ENCODE measurements at regions not wholly inside any gene's neighbourhood (a gene's known extent, or its start where the extent isn't known, plus 50 kb on each side); places are given as distances from the start of the nearest gene placed in this dataset.
"Not testable (repeated sequence)": the region's sequence is repeated elsewhere in the genome, so short reads cannot be mapped to it uniquely, and the experiment has no call there.

DNA sequence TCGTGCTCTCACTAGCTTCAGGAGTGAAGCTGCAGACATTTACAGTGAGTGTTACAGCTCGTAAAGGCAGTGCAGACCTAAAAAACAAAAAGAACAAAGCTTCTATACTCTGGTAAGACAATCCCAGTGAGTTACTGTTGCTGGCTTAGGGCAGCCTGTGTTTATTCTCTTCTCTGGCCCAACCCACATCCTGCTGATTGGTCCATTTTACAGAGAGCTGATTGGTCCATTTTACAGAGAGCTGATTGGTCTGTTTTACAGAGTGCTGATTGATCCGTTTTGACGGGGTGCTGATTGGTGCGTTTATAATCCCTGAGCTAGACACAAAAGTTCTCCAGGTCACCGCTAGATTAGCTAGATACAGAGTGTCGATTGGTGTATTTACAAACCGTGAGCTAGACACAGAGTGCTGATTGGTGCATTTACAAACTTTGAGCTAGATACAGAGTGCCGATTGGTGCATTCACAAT is 158.0 kb downstream of the KLRB1 start:
- peak; percentile 90 for TF ChIP-seq POLR2A (IDR thresholded peaks at IDR 0.05; ENCODE audit: low read length)
- not testable (repeated sequence) for TF ChIP-seq GATA1 (IDR thresholded peaks at IDR 0.05; ENCODE audit: low read depth, low read length)

All from erythroblast (primary cell).